A549 (cell line): ENCODE measurements at regions not wholly inside any gene's neighbourhood (a gene's known extent, or its start where the extent isn't known, plus 50 kb on each side); places are given as distances from the start of the nearest gene placed in this dataset.

Source experiments
- BHLHE40 ChIP-seq: IDR thresholded peaks from 2 replicates; pipeline ENCODE4 v1.6.1; 2012; ENCODE audit warnings: low read depth, low read length, inconsistent platforms
- FOSL2 ChIP-seq, 2 experiments: fragments of 450-650 bp in 1 of 2; fragments of >200 bp in 1 of 2; sonication (Bioruptor Twin) in 1 of 2; formaldehyde crosslinking; IDR thresholded peaks; 2 replicates each; pipeline versions ENCODE4 v1.5.0 to v1.6.1; 2016 to 2020; ENCODE audit warnings: mild to moderate bottlenecking in 1 of 2, moderate library complexity in 1 of 2
- MYC ChIP-seq: IDR thresholded peaks from 2 replicates; pipeline ENCODE4 v1.6.1; 2012; ENCODE audit warnings: mild to moderate bottlenecking, inconsistent platforms, low read length, improper control_type of control experiment, borderline replicate concordance
- POLR2A ChIP-seq: IDR thresholded peaks from 2 replicates; pipeline ENCODE4 v1.6.1; 2012; ENCODE audit warnings: mild to moderate bottlenecking, low read length
- RFX5 ChIP-seq: fragments of 450-650 bp; IDR thresholded peaks from 2 replicates; pipeline ENCODE4 v1.7.1; 2014; ENCODE audit warnings: antibody characterized with exemption, mild to moderate bottlenecking, moderate library complexity
- TFCP2L1 ChIP-seq: fragments of 250-450 bp; sonication (Bioruptor Pico); IDR thresholded peaks from 2 replicates; pipeline ENCODE4 v1.5.0; 2021; ENCODE audit warnings: mild to moderate bottlenecking
- TF ChIP-seq, protein P1 (sequence below): fragments of >200 bp; sonication (Bioruptor Twin); formaldehyde crosslinking; IDR thresholded peaks from 3 replicates; pipeline ENCODE4 v1.5.1; 2016
- TF ChIP-seq, protein P2 (sequence below): fragments of 250-450 bp; sonication (Bioruptor Pico); IDR thresholded peaks from 2 replicates; pipeline ENCODE4 v1.5.0; 2021; ENCODE audit warnings: mild to moderate bottlenecking, moderate library complexity, borderline replicate concordance
- TF ChIP-seq, protein P3 (sequence below): fragments of 450-650 bp; IDR thresholded peaks from 2 replicates; pipeline ENCODE4 v1.6.1; 2014; ENCODE audit warnings: antibody characterized with exemption

DNA sequence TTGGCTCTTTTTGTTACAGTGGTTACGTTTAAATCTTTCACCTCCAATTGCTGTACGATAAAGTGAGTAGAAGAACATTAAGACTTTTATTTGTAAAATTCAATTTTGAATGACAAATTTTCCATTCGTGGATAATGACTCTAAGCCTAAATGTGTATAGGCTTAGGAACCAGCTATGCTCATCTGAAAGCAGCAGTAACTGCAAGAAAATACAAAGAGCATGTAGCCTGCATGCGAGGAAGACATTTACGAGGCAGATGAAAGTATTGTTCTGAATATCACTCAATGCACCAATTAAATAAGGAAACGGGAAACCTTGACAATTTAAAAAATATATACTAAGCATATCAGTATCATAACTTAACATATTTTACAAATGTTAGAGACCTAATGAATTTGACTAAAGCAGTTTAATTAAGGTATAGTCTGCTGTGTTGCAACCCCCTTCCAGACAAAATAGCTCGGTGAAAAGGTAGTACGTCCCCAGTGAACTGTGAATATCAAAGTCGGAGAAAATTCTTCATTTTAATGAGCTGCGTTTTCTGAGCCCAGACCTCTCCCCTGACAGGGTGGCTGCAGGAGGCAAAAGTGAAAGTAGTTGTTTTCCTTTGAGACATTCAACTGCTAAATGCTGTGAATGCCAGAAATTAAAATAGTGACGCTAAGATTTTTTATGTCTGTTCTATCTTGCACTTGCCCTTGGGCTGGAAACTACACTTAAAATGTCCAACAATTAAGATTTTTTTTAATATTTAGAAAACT is 1236.5 kb upstream of the TENM3 start:
- TF ChIP-seq, protein P1, sequence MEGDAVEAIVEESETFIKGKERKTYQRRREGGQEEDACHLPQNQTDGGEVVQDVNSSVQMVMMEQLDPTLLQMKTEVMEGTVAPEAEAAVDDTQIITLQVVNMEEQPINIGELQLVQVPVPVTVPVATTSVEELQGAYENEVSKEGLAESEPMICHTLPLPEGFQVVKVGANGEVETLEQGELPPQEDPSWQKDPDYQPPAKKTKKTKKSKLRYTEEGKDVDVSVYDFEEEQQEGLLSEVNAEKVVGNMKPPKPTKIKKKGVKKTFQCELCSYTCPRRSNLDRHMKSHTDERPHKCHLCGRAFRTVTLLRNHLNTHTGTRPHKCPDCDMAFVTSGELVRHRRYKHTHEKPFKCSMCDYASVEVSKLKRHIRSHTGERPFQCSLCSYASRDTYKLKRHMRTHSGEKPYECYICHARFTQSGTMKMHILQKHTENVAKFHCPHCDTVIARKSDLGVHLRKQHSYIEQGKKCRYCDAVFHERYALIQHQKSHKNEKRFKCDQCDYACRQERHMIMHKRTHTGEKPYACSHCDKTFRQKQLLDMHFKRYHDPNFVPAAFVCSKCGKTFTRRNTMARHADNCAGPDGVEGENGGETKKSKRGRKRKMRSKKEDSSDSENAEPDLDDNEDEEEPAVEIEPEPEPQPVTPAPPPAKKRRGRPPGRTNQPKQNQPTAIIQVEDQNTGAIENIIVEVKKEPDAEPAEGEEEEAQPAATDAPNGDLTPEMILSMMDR = no peak
- TF ChIP-seq RFX5 = no peak
- TF ChIP-seq TFCP2L1 (CRISPR knock-in tag) = no peak
- TF ChIP-seq, protein P2, sequence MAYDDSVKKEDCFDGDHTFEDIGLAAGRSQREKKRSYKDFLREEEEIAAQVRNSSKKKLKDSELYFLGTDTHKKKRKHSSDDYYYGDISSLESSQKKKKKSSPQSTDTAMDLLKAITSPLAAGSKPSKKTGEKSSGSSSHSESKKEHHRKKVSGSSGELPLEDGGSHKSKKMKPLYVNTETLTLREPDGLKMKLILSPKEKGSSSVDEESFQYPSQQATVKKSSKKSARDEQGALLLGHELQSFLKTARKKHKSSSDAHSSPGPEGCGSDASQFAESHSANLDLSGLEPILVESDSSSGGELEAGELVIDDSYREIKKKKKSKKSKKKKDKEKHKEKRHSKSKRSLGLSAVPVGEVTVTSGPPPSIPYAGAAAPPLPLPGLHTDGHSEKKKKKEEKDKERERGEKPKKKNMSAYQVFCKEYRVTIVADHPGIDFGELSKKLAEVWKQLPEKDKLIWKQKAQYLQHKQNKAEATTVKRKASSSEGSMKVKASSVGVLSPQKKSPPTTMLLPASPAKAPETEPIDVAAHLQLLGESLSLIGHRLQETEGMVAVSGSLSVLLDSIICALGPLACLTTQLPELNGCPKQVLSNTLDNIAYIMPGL (CRISPR knock-in tag) = no peak
- TF ChIP-seq FOSL2 (IDR thresholded peaks at IDR 0.05) = no peak
- TF ChIP-seq FOSL2 (CRISPR knock-in tag; IDR thresholded peaks at IDR 0.05) = no peak
- TF ChIP-seq POLR2A = no peak
- TF ChIP-seq, protein P3, sequence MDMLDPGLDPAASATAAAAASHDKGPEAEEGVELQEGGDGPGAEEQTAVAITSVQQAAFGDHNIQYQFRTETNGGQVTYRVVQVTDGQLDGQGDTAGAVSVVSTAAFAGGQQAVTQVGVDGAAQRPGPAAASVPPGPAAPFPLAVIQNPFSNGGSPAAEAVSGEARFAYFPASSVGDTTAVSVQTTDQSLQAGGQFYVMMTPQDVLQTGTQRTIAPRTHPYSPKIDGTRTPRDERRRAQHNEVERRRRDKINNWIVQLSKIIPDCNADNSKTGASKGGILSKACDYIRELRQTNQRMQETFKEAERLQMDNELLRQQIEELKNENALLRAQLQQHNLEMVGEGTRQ = no peak
- no peak for TF ChIP-seq MYC
- no peak for TF ChIP-seq BHLHE40
